NOMO-1 treated with DMSO at 0.1 percent for 48 hours (cell line): ENCODE measurements at regions not wholly inside any gene's neighbourhood (a gene's known extent, or its start where the extent isn't known, plus 50 kb on each side); places are given as distances from the start of the nearest gene placed in this dataset.
"Not testable (repeated sequence)": the region's sequence is repeated elsewhere in the genome, so short reads cannot be mapped to it uniquely, and the experiment has no call there.

ENCODE experiments used
- DNase-seq: peaks from one replicate; lab custom pipeline; 2025; ENCODE audit not compliant: unreplicated experiment; lab: John Stamatoyannopoulos, UW

- DNase-seq: no peak
Observed at GRCh38 chr11:46223252-46223513, 54.3 kb upstream of the CREB3L1 start.

- DNase-seq: no peak
Observed at GRCh38 chr11:46222490-46223251, 54.8 kb upstream of the CREB3L1 start.

GRCh38 chr11:46220313-46220712 is 57.1 kb upstream of the CREB3L1 start:
- DNase-seq: no peak

- DNase-seq: no peak
Observed at GRCh38 chr11:46216765-46217089, 60.7 kb upstream of the CREB3L1 start.

GRCh38 chr11:46216019-46216764 is 61.3 kb upstream of the CREB3L1 start:
- DNase-seq: peak; percentile 56

- DNase-seq: no peak
Observed at GRCh38 chr11:46215208-46215931, 62.1 kb upstream of the CREB3L1 start.

GRCh38 chr11:46212720-46213119 is 64.7 kb upstream of the CREB3L1 start:
- no peak for DNase-seq

- no peak for DNase-seq
Observed at GRCh38 chr11:46210856-46211255, 66.6 kb upstream of the CREB3L1 start.

- DNase-seq: peak; percentile 96
Observed at GRCh38 chr11:46210133-46210636, 67.3 kb upstream of the CREB3L1 start.

GRCh38 chr11:46209624-46210023 is 67.8 kb upstream of the CREB3L1 start:
- DNase-seq: not testable (repeated sequence)

GRCh38 chr11:46208803-46209202 is 68.7 kb upstream of the CREB3L1 start:
- no peak for DNase-seq

- DNase-seq: no peak
Observed at GRCh38 chr11:46207270-46207669, 70.2 kb upstream of the CREB3L1 start.

- not testable (repeated sequence) for DNase-seq
Observed at GRCh38 chr11:46204415-46204814, 73.0 kb upstream of the CREB3L1 start.

GRCh38 chr11:46203746-46204145 is 73.7 kb upstream of the CREB3L1 start:
- no peak for DNase-seq

- DNase-seq: no peak
Observed at GRCh38 chr11:46202696-46203391, 74.6 kb upstream of the CREB3L1 start.

GRCh38 chr11:46202149-46202548 is 75.3 kb upstream of the CREB3L1 start:
- no peak for DNase-seq

GRCh38 chr11:46200537-46201281 is 76.8 kb upstream of the CREB3L1 start:
- DNase-seq: no peak

- no peak for DNase-seq
Observed at GRCh38 chr11:46198245-46199240, 77.3 kb upstream of the PHF21A start.

- no peak for DNase-seq
Observed at GRCh38 chr11:46197421-46197820, 76.2 kb upstream of the PHF21A start.
